Ammon's horn (tissue), 1 donor: ENCODE measurements at regions not wholly inside any gene's neighbourhood (a gene's known extent, or its start where the extent isn't known, plus 50 kb on each side); places are given as distances from the start of the nearest gene placed in this dataset.
"Not testable (repeated sequence)": the region's sequence is repeated elsewhere in the genome, so short reads cannot be mapped to it uniquely, and the experiment has no call there.

Experiments used
- DNase-seq: peaks from one replicate; pipeline ENCODE4 v3.0.0-alpha.2; 2016; ENCODE audit warnings: low spot score

- not testable (repeated sequence) for DNase-seq
Measured at GRCh38 chr2:87677421-87677923, 70.4 kb upstream of the PLGLB2 start.

GRCh38 chr2:87678742-87679173 lies 69.1 kb upstream of the PLGLB2 start:
- DNase-seq, result not testable (repeated sequence)

GRCh38 chr2:87679950-87680349 lies 67.9 kb upstream of the PLGLB2 start:
- not testable (repeated sequence) for DNase-seq

GRCh38 chr2:87680691-87681090 lies 67.2 kb upstream of the PLGLB2 start:
- not testable (repeated sequence) for DNase-seq

GRCh38 chr2:87683451-87683850 lies 64.4 kb upstream of the PLGLB2 start:
- DNase-seq, result peak; percentile 43

GRCh38 chr2:87683961-87684360 lies 63.9 kb upstream of the PLGLB2 start:
- DNase-seq, result not testable (repeated sequence)

GRCh38 chr2:87685558-87685957 lies 62.3 kb upstream of the PLGLB2 start:
- not testable (repeated sequence) for DNase-seq

- DNase-seq, result not testable (repeated sequence)
Measured at GRCh38 chr2:87686873-87687549, 60.9 kb upstream of the PLGLB2 start.

GRCh38 chr2:87687550-87688270 lies 60.2 kb upstream of the PLGLB2 start:
- DNase-seq, result not testable (repeated sequence)

- DNase-seq, result not testable (repeated sequence)
Measured at GRCh38 chr2:87691899-87692592, 55.8 kb upstream of the PLGLB2 start.

GRCh38 chr2:87692914-87693313 lies 55.0 kb upstream of the PLGLB2 start:
- not testable (repeated sequence) for DNase-seq

- not testable (repeated sequence) for DNase-seq
Measured at GRCh38 chr2:87693882-87694281, 54.0 kb upstream of the PLGLB2 start.

GRCh38 chr2:87695596-87696323 lies 52.1 kb upstream of the PLGLB2 start:
- DNase-seq, result not testable (repeated sequence)
